Kidney tubule cell (primary cell): ENCODE measurements at regions not wholly inside any gene's neighbourhood (a gene's known extent, or its start where the extent isn't known, plus 50 kb on each side); places are given as distances from the start of the nearest gene placed in this dataset.
A peak's percentile ranks its signal among the peaks of the same experiment; 100 is the strongest.

Experiments
- DNase-seq: peaks from one replicate; pipeline ENCODE4 v3.0.0-alpha.2; 2018; ENCODE audit warnings: low spot score

DNA sequence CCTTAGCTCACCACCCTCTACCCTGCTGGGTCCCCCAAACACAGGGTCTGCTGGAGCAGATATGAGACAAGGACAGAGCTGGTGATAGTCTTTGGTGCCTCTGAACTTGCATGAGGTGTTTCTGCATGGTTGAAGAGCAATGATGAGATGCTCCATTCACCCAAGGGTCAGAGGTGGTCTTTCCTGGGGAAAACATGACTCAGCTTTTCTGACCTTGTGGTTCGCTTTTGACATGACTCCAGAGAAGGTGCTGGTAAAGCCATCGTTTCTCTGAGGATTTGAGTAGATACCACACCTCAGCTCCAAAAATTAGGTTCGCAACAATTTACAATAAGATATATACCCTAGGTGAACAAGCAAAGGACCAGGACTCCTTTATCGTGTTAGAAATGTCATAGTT lies 304.8 kb downstream of the DHX35 start:
- DNase-seq = no peak

DNA sequence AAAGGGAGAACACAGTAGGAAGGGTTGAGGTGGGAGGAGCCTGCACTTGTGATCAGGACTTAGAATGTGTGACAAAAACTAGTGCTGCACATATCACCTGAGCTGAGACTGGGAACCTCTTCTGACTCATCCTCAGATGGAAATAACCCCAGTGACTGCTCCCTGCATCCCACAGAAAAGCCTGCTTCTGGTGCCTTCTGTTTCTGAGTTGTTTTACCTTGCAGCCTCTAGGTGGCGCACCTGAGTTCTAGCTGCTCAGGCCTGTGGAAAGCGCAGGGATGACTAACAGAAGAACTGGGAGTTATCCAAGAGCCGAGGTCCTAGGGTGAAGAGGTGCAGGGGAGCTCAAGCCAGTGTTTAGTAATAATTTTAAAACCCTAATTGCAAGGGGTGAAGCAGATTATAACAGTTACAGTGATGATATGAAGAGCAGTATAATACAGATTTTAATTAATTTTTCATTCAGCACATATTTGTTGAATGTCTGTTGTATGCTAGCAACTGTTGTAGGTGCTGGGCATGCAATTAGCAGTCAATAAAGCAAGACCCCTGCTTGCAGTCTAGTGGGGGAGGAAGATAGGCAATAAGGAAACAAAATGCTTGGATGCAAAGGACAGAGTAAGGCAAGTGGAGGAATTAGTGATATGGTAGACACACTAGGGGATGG lies 302.5 kb downstream of the DHX35 start:
- DNase-seq = peak; percentile 92

GRCh38 chr20:39263076-39263475 lies 300.9 kb downstream of the DHX35 start:
- DNase-seq = no peak

- DNase-seq = no peak
Observed at GRCh38 chr20:39259808-39260207, 297.7 kb downstream of the DHX35 start.

GRCh38 chr20:39259010-39259803 lies 297.1 kb downstream of the DHX35 start:
- DNase-seq = no peak

DNA sequence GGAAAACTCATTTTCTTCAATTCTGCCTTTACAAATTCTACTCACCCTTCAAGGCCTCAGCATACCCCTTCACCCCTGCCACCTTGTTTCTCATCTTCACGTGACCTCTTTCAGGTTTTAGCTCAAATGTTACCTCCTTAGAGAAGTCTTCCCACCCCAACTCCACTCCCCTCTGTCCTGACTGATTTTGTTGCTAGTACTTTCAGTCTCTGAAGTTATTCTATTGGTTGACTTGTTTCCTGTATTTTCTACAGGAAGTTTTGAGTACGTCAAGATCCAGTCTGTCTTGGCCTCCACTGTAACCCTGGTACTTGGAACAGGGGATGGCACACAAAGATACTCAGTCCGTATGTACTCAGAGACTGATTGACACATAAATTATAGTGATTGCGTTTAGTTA lies 296.1 kb downstream of the DHX35 start:
- no peak for DNase-seq

GRCh38 chr20:39253051-39253755 lies 291.1 kb downstream of the DHX35 start:
- peak; percentile 52 for DNase-seq

- no peak for DNase-seq
Observed at GRCh38 chr20:39252035-39252434, 289.9 kb downstream of the DHX35 start.

DNA sequence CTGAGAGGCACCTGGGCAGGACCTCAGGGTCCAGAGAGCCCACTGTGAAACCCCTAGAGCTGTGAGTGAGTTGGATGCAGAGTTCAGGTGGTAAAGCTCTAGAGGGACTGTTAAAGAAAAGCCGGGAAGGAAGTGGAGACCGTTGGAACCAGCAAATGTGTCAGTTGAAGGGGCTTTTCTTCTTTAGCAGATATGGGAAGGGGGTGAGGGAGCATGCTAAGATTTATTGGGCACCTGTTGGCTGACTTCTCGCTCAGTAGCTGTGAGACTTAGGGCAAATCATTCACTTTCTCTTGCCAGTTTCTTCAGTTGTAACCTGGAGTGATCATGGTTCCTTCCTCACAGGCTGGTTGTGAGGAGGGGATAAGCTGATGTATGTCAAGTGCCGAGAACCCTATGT lies 287.7 kb downstream of the DHX35 start:
- DNase-seq = no peak

DNA sequence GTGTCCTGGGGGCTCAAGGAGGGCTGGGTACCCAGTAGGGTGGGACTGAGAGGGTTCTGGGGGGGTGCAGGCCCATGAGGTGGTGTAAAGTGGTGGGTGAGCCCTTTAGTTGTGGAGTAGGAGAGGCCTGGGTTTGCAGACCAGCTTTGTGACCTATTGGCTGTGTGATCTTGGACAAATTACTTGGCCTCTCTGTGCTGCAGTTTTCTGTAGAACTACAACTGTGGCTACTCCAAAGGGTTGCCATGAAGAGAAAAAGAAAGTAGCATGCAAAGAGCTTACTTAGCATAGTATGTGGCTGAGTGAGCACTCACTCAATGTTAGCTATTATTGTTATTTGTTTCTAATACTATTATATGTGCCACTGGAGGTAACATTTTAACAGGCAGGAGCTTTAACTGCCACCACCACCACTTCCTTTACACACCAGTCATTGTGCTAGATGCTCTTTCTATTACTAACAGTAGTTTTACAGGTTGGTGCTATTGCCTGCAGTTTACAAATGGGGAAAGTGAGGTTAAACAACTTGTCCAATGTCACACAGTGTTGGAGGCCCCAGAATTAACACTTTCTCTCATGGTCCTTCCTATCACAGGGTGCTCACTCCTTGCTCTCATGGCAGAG lies 286.8 kb downstream of the DHX35 start:
- no peak for DNase-seq

- DNase-seq = no peak
Observed at GRCh38 chr20:39248171-39248861, 286.2 kb downstream of the DHX35 start.

DNA sequence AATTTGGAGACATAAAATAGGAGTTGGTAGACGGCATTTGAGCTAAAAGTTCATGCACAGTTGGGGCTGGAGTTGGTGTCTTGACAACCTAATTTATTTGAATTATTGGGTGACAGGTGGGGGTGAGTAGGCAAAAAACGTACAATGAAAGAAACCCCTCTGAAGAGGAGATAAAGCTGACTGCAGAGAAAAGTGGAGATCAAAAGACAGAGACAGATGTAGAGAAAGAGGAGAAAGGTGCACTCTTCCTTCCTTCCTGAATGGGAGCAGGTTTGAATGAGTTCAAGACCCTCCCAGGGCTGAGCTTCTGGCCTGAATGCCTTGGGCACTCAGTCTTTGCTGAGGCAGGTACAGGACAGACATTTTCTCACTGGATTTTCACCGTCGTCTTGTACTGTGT lies 284.3 kb downstream of the DHX35 start:
- DNase-seq = no peak

DNA sequence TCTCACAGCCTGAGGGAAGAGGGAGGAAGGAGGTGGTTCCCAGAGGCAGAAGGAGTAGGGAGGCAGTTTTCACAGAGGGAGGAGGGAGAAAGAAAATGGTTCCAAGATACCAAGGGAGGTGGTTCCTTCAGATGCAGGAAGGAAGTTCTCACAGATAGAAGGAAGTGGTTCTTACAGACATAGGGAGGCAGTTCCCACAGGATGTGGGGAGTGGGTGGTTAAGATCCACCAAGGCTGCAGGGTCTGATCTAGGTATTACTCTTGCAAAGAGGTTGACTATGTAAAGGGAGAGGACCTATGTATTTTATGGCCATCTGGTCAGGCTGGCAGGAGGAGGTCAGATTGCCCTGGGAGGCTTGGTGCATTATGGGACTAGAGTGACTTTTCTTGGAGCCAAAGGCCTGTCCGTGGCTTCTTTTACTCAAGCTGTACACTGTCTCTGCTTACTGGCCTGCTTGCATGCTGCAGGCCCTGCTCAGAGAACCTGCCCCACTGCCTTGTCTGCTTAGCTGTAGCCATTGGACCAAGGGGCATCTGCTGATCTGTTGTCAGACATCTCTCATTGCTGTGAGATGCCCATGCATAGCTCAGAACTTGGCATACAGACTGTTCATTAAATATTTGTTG lies 283.7 kb downstream of the DHX35 start:
- DNase-seq = no peak

- no peak for DNase-seq
Observed at GRCh38 chr20:39243962-39244361, 281.8 kb downstream of the DHX35 start.

DNA sequence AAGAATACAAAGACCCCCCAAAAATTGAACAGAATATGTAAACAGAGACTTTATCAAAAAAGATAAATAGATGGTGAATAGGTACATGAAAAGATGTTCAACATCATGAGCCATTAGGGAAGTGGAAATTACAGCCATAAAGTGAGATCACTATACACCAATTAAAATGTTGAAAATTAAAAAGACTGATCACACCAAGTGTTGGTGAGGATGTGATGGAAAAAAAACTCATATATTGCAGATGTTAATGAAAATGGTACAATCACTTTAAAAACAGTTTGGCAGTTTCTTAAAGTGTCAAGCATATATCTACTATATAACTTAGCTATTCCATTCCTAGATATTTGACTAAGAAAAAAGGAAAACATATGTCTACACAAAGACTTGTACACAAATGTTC lies 280.5 kb downstream of the DHX35 start:
- no peak for DNase-seq

DNA sequence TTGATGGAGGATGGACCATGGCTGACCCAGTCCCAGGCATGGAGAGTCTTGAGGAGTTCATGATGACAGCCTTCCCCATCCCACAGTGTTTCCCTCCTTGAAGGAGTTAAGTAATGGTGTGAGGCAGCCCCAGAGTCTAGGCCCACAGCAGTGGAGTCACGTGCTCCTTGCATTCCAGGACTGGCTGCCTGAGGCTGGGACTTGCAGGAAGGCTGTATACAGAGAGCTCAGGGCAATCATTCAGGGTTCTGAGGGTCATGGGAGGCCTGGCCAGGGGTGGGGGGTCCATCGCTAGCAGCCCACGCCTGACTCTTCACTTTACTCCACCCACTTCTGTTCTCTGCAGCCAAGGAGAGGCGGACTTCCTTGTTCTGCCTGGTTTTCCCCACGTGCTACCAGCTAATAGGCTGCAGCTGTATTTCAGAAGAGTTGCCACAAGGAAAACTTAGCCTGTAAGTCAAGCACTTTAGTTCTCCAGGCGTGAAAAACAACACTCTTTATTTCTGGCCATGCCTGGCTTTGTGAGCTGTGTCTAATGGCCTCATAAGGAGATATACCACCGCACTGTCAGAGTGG lies 272.5 kb downstream of the DHX35 start:
- DNase-seq = no peak

- no peak for DNase-seq
Observed at GRCh38 chr20:39233755-39234154, 271.6 kb downstream of the DHX35 start.

DNA sequence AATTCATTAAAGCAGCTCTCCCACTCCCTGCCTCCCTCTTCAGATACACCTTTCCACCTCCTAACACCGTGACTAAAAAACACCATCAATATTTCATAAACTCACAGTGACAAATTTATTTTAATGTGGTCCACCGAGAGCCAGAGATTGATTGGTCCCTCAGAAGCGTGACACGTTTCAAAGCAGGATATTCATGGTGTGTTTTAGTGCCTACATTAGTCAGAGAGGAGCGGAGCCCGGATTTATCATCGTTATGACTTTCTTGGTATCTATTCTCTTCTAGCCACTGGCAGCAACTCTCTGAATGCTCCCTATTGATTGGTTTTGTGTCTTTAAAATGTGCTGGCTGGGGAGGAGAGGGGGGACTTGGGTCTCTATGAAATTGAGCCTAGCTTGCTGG lies 265.3 kb downstream of the DHX35 start:
- DNase-seq = no peak

DNA sequence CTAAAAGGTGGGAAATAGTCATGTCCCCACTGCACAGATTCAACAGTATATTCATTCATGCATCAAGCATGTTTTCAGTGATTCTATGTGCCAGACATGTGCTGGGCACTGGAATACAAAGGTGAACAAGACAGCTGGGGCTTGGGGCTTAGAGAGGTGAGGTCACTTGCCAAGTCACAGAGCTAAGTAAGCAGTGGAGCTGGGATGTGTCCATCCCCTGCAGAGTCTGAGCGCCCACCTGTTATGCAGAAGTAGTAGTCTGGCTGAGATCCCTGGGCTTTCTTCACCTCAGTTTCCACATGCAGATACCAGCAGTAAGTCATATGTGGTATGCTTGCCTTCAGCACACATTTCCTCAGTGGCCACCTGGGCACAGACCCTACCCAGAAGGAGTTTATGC lies 263.8 kb downstream of the DHX35 start:
- no peak for DNase-seq

GRCh38 chr20:39225536-39225935 lies 263.4 kb downstream of the DHX35 start:
- no peak for DNase-seq

- no peak for DNase-seq
Observed at GRCh38 chr20:39222101-39222500, 260.0 kb downstream of the DHX35 start.
